NCI-H345 treated with DMSO at 0.1 percent for 48 hours (cell line): ENCODE measurements at regions not wholly inside any gene's neighbourhood (a gene's known extent, or its start where the extent isn't known, plus 50 kb on each side); places are given as distances from the start of the nearest gene placed in this dataset.
"Not testable (repeated sequence)": the region's sequence is repeated elsewhere in the genome, so short reads cannot be mapped to it uniquely, and the experiment has no call there.

Experiments used
- DNase-seq: peaks from one replicate; lab custom pipeline; 2025; ENCODE audit not compliant: unreplicated experiment; lab: John Stamatoyannopoulos, UW

- DNase-seq = no peak
Measured at GRCh38 chr5:85533341-85534047, 1084.2 kb upstream of the COX7C start.

DNA sequence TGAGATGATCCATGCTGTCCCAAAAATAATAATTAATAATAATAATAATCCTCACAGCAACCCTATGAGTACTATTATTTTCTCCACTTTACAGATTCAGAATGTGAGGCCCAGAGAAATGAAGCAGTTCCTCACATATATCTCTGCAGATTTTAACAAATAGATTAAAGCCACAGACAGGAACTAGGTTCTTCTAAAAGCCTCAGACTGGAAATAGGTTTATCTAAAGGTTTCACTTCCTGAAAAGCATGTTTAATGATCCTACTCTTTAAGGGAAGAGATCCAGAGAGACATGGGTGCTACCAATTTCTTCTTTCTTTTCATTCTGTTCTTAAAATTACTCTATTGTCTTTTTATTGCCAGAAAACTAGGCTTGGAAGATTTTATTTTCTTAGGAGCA, 1079.4 kb upstream of the COX7C start:
- no peak for DNase-seq

DNA sequence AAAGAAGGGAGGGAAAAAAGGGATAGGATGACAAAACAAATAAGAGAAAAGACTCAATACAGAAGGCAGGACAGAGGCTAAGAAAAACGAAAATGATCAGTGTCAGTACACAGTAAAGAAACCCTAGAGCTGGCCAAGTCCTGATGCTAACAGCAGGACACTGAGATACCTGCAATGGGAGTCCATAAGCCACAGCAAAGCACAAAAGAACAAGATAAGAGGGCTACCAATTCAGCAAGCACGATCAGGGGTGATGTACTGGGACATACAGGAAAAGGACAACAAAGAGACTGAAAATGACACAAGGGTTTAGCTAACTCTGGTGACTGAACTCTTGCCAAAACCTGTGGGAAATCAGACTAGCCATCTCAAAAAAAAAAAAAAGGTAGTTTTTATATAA, 1072.6 kb upstream of the COX7C start:
- no peak for DNase-seq

DNA sequence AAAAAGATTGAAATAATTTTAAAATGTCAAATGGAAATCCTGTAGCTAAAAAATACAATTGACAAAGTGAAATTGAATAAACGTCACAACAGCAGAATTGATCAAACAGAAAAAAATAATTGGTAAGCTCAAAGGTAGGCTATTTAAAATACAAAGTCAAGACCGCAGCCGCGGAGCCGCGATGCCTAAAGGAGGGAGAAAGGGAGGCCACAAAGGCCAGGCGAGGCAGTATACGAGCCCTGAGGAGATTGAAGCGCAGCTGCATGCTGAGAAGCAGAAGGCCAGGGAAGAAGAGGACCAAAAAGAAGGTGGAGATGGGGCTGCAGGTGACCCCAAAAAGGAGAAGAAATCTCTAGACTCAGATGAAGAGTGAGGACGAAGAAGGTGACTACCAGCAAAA, 1068.5 kb upstream of the COX7C start:
- no peak for DNase-seq

- DNase-seq = no peak
Measured at GRCh38 chr5:85549836-85550599, 1067.7 kb upstream of the COX7C start.

- DNase-seq = no peak
Measured at GRCh38 chr5:85556464-85556863, 1061.3 kb upstream of the COX7C start.

- no peak for DNase-seq
Measured at GRCh38 chr5:85576666-85577065, 1041.1 kb upstream of the COX7C start.

GRCh38 chr5:85587806-85588205, 1029.9 kb upstream of the COX7C start:
- not testable (repeated sequence) for DNase-seq

DNA sequence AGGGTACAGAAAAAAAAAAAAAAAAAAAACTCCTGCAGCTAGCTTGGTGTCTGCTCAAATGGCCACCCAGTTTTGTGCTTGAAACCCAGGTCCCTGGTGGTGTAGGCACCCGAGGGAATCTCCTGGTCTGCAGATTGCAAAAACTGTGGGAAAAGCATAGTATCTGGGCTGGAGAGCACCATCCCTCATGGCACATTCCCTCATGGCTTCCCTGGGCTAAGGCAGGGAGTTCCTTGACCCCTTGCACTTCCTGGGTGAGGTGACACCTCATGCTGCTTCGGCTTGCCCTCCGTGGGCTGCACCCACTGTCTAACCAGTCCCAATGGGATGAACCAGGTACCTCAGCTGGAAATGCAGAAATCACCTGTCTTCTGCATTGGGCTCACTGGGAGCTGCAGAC, 1029.5 kb upstream of the COX7C start:
- not testable (repeated sequence) for DNase-seq

GRCh38 chr5:85590764-85591163, 1027.0 kb upstream of the COX7C start:
- DNase-seq = no peak

GRCh38 chr5:85591311-85591710, 1026.4 kb upstream of the COX7C start:
- DNase-seq = no peak

- no peak for DNase-seq
Measured at GRCh38 chr5:85602843-85603242, 1014.9 kb upstream of the COX7C start.

DNA sequence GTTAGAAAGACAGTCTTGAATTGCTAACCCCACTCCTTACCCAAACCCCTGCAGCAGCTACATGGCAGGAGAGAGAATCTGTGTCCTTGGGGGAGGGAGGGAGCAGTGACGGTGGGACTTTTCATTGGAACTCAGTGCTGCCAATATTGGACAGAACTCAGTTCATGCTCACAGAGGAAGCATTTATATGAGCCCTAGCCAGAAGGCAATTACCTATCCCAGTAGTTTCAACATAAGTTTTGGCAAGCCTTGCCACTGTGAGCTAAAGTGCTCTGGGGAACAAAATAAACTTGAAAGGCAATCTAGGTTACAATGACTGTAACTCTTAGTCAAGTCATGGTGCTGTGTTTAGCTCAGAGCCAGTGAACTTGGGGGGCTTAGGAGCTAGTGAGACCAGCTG, 1013.4 kb upstream of the COX7C start:
- no peak for DNase-seq

DNA sequence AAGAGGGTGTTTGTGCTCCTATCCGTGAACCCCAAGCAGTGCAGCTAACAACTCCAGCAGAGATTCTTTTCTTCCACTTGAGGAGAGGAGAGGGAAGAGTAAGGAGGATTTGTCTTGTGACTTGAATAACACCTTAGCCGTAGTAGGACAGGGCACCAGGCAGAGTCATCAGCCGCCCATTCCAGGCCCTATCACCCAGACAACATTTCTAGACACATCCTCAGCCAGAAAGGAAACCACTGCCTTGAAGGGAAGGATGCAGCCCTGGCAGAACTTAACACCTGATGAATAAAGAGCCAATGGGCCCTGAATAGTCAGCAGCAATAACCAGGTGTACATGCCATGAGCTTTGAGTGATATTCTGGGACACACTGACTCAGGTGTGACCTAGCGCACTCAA, 1013.0 kb upstream of the COX7C start:
- no peak for DNase-seq

DNA sequence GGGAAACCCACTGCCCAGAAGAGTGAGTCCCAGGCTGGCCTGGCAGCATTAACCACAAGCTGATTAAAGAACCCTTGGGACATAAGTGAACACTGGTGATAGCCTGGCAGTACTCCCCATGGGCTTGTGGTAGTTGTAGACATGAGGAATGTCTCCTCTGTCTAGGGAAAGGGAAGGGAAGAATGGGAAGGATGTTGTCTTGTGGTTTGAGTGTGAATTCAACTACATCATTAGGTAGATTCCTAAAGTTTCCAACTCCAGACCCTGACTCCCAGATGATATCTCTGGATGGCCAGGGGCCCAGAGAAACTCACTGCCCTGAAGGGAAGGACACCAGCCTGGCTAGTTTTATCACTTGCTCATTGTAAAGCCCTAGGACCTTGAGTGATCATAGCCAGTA, 1012.4 kb upstream of the COX7C start:
- DNase-seq = no peak

DNA sequence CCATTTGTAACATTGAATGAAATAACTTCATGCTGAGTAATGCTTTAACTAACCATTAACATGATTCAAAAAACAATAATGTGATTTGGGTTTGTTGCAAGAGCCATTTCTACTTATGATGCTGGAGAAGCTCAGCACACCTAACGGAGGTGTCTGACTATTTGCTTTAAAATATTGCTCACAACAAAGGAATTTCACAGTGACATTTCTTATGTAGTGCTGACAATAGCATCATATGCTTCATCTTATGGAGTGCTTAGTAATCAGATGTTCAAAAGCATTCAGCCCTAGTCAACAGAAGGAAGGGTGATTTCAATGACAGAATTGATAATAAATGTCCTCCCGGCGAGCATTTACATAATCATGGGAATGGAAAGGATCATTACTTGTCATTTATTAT, 1003.3 kb upstream of the COX7C start:
- DNase-seq = no peak

- no peak for DNase-seq
Measured at GRCh38 chr5:85621668-85622067, 996.1 kb upstream of the COX7C start.

- no peak for DNase-seq
Measured at GRCh38 chr5:85628153-85628552, 989.6 kb upstream of the COX7C start.

DNA sequence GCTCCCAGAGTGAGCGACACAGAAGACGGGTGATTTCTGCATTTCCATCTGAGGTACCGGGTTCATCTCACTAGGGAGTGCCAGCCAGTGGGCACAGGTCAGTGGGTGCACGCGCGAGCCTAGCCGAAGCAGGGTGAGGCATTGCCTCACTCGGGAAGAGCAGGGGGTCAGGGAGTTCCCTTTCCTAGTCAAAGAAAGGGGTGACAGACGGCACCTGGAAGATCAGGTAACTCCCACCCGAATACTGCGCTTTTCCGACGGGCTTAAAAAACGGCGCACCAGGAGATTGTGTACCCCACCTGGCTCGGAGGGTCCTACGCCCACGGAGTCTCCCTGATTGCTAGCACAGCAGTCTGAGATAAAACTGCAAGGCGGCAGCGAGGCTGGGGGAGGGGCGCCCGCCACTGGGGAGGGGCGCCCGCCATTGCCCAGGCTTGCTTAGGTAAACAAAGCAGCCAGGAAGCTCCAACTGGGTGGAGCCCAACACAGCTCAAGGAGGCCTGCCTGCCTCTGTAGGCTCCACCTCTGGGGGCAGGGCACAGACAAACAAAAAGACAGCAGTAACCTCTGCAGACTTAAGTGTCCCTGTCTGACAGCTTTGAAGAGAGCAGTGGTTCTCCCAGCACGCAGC, 979.1 kb upstream of the COX7C start:
- DNase-seq = not testable (repeated sequence)

DNA sequence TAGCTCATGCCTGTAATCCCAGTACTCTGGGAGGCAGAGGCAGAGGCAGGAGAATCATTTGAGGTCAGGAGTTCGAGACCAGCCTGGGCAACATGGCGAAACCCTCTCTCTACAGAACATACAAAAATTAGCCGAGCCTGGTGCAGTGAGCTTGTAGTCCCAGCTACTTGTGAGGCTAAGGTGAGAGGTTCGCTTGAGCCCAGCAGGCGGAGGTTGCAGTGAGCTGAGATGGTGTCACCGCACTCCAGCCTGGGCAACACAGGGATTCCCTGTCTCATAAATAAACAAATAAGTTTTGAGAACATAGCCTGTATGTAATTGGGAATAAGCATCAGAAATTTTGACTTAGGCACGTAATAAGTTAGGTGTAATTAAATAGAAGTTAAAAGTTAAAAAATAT, 971.7 kb upstream of the COX7C start:
- DNase-seq = no peak

DNA sequence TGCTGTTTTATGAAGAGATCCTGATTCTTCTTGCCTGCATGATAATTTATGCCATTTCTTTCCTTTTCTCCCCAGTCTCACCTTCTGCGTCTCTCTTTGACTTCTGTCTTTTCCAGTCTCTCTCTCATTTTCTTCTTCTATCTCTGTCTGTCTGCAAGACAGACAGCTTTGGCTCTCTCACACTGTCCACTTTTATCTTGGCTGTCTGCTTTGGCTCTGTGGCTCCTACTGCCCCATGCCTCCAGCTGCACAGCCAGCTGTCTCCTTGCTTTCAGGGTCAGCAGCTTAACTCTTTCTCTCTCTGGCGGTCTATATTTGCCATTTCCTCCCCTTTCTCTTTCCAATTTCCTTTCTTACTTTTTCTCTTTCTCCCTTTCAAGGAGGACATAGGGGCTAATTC, 971.1 kb upstream of the COX7C start:
- no peak for DNase-seq
